ENCODE measurements at regions not wholly inside any gene's neighbourhood (a gene's known extent, or its start where the extent isn't known, plus 50 kb on each side); places are given as distances from the start of the nearest gene placed in this dataset.

DNA sequence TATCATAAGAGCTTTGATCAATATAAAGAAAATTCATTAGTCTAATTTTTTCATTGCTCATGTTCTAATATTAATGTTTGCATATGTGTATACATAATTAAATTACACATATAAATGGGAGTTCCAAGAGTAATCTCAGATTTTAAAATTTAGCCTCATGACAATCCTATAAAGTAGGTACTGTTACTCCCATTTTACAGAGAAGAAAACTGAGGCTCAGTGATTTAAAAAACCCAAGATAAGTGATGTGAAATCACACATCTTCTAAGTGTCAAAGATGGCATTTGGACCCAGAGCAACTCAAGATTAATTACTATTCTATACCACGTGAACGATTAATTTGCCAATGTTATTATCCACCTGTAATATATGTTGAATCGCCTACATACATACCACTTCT lies 122.3 kb downstream of the TM2D1 start:
- H3K27ac ChIP-seq = no peak overlapping the region
- TF ChIP-seq, protein P1, sequence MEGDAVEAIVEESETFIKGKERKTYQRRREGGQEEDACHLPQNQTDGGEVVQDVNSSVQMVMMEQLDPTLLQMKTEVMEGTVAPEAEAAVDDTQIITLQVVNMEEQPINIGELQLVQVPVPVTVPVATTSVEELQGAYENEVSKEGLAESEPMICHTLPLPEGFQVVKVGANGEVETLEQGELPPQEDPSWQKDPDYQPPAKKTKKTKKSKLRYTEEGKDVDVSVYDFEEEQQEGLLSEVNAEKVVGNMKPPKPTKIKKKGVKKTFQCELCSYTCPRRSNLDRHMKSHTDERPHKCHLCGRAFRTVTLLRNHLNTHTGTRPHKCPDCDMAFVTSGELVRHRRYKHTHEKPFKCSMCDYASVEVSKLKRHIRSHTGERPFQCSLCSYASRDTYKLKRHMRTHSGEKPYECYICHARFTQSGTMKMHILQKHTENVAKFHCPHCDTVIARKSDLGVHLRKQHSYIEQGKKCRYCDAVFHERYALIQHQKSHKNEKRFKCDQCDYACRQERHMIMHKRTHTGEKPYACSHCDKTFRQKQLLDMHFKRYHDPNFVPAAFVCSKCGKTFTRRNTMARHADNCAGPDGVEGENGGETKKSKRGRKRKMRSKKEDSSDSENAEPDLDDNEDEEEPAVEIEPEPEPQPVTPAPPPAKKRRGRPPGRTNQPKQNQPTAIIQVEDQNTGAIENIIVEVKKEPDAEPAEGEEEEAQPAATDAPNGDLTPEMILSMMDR (conservative IDR thresholded peaks at IDR 0.05) = no peak

GRCh38 chr1:61597601-61598000 lies 127.3 kb downstream of the TM2D1 start:
- no peak overlapping the region for H3K27ac ChIP-seq
- TF ChIP-seq, protein P1 (conservative IDR thresholded peaks at IDR 0.05) = no peak

DNA sequence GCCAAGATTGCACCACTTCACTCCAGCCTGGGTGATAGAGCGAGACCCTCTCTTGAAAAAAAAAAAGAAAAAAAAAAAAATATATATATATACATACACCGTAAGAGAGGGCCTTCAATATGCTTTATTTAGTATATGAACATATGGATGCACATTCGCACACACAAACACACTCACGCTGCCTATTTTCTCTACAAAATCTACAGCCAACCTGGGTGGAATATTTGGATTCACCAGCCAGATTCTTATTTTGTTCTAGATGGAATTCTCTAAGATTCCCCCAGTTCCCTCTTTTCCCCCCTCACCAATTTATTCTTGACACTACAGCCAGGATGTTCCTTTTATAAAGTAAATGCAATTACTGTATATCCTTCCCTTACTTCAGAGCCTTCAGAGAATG lies 131.6 kb downstream of the TM2D1 start:
- H3K27ac ChIP-seq = no peak overlapping the region
- TF ChIP-seq, protein P1 (conservative IDR thresholded peaks at IDR 0.05) = no peak

DNA sequence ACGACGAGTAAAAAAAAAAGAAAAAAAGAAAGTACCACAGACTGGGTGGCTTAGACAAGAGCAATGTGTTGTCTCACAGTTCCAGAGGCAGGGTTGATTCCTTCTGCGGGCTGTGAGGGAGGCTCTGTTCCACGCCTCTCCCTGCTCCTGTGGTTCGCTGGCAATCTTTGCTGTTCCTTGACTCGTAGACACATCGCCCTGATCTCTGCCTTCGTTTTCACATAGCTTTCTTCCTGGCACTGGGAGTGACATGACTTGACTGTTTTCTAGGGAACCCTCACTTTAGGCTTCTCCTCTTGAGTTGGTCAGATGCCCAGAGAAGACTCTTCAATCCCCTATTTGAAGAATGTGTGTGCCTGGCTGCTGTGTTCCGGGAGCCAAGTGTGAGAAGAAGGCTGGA lies 133.6 kb downstream of the TM2D1 start:
- TF ChIP-seq, protein P1 (conservative IDR thresholded peaks at IDR 0.05) = no peak
- H3K27ac ChIP-seq = no peak overlapping the region

DNA sequence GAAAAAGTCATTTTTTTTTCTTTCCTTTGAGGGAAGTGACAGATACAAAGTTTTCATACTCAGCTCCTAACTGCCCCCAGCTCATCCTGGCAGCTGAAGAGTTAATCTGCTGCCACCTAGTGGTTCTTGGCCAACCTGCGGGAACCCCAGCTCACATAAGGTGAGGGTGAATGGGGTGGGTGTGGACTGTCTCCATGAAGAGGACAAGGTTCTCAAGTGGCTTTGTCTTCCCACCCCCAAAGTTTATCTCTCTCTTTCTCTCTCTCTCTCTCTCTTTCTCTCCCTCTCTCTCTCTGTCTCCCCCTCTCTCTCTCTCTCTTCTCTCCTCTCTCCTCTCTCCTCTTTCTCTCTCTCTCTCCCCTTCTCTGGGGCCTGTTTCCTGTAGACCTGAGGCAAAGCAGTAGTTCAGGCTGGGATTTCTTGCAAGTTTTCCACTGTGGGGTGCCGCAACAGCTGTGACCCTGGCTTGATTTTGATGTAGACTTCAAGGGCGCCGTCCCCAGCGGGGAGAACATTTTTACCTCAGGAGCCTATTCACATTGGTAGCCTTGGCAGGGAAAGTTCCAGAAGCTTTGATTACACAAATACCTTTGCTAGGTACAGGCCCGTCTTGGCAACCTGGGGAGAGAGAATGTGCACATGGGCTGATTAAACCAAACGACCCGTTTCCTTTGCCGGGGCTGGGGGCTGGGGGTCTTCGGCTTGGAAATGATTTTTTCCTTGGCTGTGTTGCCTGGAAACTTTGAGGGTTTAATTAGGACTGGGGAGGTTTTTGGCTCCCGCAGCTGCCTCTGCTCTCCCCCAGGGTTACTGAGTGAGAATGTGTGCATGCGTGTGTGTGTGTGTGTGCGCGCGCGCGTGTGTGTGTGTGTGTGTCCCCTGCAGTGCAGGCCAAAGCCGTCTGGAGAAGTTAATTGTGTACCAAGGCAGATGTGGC lies 135.9 kb downstream of the TM2D1 start:
- no peak overlapping the region for H3K27ac ChIP-seq
- TF ChIP-seq, protein P1 (conservative IDR thresholded peaks at IDR 0.05) = peak; percentile 89

DNA sequence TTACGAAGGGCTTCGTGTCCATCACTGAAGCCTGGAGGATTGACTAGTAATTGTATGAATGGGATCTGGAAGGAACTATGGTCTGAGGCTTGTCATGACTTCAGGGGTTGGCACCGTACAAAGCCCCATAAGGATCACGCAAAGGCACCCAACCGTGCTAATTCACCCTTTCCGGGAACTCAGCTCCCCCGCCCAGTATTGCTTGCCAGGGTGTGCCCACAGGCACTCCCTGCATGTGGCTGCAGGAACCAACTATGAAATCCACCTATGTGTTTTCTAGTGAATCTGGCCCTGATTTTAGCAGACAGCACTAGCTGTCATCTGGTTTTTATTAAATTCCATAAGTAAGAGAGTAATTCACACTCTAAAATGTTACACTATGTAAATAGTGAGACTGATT lies 139.2 kb downstream of the TM2D1 start:
- no peak overlapping the region for H3K27ac ChIP-seq
- TF ChIP-seq, protein P1 (conservative IDR thresholded peaks at IDR 0.05) = no peak

- H3K27ac ChIP-seq = no peak overlapping the region
- TF ChIP-seq, protein P1 (conservative IDR thresholded peaks at IDR 0.05) = no peak
Measured at GRCh38 chr1:61583703-61584102, 141.2 kb downstream of the TM2D1 start.

All from VCaP (cell line).